EH (cell line): ENCODE measurements at regions not wholly inside any gene's neighbourhood (a gene's known extent, or its start where the extent isn't known, plus 50 kb on each side); places are given as distances from the start of the nearest gene placed in this dataset.
A peak's percentile ranks its signal among the peaks of the same experiment; 100 is the strongest.

ENCODE experiments used
- DNase-seq: peaks from one replicate; pipeline ENCODE4 v3.0.0-alpha.2; 2015; ENCODE audit warnings: low read depth

DNA sequence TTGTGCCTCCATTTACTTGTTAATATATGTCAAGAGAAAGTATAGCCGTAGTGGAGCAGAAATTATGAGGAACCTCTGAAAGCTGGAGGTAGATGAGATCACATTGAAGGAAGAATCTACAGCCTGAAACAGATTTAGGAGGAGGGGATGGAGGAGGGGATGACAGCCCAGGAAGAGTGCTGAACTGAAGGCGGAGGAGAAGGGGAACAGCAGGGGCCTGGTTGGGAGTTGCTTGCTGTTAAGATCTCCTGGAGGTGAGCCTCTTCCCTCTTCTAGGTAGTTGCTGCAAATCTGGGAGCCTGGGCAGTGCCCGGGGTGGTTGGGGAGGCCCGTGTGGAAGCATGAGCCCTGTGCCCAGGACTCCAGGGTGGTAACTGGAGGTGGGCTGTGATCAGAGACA lies 111.8 kb upstream of the SEMA6A start:
- no peak for DNase-seq

DNA sequence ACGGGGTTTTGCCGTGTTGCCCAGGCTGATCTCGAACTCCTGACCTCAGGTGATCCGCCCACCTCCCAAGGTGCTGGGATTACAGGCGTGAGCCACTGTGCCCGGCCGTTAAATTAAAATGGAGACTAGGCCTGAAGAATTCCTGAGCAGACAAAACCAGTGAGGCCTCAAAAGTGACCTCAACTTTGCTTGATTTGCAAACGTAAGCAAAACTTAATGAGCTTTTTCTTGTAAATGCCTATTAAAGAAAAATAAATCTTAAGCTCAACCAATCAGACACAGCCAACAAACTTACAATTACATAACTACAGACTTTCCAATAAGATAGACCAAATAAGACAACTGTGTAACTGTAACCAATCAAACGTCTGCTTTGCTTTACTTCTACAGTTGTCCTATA lies 111.3 kb upstream of the SEMA6A start:
- DNase-seq = no peak

DNA sequence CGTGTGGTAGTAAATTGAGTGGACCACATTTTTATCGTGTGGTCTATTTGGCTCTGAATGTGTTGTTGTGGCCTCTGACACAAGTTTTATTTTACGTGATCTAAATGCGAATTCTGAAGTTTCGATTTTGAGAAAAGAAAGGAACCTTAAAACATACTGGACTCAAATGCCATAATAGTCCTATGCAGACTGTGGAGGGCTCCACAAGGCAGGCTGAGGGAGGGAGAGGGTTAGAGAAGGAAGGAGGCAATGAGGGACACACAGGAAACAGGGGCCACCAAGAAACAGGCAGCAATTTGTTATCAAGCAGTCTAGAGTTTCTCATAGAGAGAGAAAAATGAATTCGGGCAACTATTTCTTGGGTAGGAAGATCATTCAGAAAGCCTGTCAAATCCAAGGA lies 110.4 kb upstream of the SEMA6A start:
- DNase-seq = no peak

DNA sequence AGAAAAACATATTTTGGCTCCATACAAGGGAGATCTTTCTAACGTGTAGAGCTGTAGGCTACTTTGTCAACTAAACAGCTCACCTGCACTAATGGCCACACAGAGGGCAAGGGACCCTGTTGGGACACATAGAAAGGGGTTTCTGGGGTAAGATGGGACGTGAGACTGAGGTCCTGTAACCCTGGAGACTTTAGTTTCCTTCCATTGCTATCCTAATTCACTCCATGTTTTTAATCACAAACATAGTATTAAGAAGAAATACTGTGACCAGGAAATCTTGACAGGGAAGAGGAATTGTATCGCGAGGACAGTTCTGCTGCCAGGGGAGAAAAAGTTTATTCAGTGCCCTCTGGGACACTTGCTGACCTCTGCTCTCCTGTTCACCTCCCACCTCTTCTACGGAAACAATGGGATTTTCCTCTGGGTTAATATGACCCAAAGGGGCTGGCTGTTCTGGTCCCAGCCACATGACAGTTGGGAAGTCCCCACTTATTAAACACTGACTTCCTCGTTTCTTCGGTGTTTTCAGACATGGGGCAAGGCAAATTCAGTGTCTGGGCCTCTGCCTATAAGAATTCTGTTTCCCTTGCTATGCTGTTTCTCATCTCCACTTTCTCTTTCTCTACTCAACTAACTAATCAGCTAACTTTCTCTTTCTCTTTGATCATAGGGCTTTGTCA lies 106.9 kb upstream of the SEMA6A start:
- no peak for DNase-seq

DNA sequence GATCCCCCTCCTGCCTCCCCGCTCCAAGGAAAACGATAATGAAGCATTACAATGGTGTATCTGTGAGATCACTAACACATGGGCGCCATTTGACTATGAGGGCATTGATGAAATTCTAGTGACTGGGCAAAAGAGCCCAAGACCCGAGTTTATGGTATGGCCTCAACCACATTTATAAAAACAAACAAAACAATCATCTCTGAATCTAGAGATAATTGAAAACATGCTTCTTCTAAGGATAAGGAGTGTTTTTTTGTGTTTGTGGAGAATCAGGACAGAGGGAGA lies 100.9 kb upstream of the SEMA6A start:
- no peak for DNase-seq

DNA sequence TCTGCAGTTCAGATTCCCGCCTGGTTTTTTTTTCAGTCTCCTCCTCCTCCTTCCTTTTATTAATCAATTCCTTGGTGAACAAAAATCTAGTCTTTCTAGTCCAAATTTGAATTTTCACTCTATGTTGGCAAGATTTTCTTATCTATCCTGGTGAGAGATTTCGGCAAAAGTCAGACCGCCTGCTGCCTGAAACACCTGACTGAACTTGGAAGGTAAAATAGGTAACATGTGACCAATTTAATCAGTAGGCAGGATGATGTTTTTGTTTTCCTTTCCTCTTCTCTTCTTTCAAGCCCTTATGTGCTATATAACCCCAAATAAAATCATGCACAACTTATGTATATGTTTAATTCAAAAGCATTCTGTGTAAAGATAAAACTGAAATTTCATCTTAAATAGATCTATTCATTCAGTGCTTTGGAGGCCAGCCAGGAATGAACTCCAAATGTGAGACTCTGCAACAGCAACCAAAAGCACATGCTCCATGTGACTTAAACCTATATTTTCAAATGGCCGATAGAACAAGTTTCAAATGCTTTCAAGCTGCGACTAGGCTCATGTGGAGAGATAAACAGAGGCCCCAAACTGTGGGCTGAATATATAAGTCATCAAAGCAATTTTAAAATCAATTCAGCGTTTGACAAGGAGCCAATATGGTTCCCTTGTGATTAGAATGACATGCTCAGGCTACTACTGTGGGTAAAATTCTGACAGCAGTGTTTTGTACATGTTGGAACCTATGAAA lies 100.4 kb upstream of the SEMA6A start:
- DNase-seq = no peak

DNA sequence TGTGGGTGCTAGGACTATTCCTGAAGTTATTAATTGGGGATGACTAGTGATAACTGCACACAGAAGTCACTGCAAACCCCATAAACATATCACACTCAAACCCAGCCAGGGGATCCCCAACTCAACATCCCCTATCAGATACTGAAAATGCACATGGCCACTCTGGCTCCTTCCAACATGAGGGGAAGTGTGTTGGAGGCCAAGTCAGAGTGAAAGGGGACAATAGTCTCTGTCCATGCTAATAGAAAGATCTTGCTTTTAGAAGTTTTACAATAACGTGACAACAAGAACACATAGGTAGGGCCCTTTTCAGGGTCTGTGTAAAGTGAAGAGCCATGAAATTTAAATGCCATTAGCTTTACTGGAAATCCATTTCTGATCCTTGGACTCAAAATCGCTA lies 98.8 kb upstream of the SEMA6A start:
- no peak for DNase-seq

DNA sequence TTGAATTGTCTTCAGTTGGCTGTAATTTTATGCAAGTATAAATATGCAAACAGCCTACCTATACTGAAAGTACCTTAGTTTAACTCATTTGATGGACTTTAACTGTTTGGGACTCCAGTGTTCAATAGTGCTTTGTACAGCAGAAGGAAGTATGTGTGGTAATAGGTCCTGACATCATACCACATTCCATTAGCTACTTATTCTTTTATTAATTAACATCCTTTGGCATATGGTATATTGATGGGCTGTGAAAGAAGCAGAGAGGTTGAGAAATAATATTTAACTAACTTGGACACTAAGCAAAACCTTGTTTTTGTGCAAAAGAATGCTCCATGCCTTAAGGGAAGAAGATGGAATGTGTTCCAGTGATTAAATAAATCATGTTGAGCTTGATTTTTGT lies 97.6 kb upstream of the SEMA6A start:
- DNase-seq = no peak

DNA sequence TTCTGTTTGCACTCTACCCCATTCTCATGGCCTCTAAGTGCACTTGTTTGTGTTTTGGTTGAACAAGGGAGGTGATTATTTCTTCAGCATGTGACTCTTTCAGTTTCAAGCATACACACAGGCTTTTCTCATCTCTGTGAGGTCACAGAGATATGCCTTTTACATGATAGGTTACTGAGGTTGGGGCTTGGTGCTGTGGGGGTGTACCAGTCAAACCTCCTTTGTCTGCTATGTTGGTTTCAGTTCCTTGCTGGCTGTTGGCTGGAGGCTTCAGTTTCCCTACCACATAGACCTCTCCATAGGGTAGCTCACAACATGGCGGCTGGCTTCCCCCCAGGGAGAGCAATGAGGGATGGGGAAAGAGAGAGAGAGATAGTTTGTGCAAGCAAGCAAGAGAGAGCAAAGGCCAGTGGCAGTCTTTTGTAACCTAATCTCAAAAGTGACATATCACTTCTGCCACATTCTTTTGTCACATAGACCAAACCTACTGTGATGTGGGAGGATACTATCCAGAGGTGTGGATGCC lies 96.7 kb upstream of the SEMA6A start:
- no peak for DNase-seq

DNA sequence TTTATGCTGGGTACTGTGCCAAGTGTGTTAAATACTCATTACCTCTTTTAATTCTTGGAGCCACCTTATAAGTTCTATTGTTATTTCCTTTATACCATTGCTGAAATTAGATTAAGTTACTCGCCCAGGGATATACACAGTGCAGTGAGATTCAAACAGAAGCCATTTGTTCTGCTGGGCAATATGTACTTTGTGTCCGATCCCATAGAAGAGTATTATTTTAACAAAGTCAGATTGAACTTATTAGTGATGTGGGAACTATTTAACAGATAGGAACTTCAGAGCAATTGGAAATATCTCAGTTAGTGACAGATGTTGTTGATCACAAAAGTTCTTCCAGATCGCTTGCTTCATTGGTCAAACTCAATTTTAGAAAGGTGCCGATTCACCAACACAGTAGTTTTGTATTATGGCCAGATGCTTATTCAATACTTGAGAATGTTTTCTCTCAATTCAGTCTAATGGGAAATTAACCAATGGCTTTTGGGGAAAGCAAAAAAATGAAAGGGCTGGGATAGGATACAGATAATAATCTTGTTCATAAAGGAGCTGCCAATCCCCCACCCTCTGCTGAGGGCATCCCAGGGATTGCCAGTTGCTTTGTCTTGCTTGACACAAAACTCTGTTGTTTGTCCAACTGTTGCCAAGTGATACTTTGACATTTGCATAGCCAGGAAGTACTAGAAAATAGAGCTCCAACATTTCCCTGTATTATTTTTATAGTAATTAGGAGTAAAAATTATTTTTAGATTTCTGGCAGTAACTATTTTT lies 94.8 kb upstream of the SEMA6A start:
- no peak for DNase-seq

DNA sequence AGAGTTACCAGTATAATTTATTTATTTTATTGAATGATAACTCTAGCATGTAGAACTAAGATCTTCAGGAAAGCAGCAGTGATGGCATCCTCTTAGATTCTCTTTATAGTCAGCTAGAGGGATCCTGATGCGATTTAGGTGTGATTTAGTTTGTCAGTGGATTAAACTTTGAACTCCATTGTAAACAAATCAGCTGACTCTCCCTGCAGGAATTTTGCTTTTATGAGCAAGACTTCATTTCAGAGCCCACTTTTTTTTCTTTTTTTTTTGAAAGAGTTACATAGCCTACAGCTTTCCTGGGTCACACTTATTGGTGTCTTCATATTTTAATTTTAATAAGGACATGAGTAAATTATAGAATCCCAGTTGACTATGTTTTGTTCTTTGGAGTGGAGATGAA lies 93.8 kb upstream of the SEMA6A start:
- DNase-seq = no peak

DNA sequence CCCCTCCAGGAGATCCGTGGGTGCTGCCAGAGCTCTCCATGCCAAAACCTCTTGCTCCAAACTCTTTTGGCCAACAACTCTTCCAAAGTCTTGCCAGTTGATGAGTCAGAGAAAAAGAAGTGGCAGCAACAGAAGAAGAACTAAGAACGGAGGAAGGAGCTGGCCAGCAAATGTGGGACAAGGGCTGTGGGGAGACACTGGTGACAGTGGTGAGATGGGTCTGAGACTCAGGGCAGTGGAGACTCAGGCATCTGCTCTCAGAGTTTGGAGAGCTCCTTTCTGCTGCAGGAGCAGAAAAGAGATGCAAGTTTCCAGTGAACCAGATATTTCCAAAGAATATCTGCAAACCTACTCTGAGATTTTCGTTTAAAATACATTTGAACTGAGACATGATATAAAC lies 92.3 kb upstream of the SEMA6A start:
- no peak for DNase-seq

DNA sequence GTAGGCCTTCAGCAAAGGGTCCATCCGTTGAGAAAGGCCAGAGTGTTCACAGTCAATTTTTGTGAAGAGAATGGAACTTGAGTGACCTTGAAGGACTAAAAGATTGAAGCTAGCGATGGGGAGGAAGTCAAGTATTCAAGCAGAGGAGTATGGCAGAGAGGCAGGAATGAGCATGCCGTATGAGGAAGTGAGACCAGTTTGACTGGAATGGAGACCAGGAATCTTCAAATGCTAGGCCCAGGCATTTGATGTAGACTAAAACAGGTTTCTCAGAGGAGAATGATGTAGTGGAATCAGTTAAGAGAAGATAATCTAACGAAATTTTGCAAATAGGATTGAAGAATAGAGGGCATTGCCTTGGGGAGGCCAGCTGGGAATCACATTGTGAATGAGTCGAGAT lies 90.4 kb upstream of the SEMA6A start:
- no peak for DNase-seq

DNA sequence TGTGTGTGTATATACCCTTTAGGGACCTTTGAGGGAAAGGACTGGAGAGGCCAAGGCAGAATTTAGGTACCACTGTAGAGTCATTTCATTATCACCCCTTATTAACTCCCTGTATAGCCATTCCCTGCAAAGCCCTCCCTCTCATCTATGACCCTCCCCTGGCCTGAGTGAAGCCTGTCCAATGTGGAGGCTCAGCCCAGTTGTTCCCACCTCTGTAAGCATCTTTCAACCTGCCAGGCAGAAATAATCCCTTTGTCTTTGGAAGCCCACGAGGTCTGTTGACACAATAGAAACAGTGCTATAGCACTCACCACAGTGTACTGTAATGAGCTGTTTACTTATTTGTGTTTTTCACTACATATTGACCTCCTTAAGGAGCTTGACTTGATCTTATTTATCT lies 88.5 kb upstream of the SEMA6A start:
- no peak for DNase-seq

DNA sequence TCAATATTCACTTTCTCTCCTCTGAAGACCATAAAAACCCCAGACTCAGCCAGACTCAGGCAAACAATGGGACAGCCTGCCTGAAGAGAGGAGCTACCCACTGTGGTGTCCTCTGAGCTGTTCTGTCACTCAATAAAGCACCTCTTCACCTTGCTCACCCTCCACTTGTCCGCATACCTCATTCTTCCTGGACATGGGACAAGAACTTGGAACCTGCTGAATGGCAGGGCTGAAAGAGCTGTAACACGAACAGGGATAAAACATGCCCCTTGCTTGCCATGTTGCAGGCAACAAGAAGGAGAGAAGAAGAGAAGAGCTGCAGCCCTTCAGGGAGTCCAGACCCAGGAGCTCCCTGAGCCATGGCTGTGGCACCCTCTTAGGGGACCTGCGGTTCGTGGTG lies 86.8 kb upstream of the SEMA6A start:
- DNase-seq = no peak

DNA sequence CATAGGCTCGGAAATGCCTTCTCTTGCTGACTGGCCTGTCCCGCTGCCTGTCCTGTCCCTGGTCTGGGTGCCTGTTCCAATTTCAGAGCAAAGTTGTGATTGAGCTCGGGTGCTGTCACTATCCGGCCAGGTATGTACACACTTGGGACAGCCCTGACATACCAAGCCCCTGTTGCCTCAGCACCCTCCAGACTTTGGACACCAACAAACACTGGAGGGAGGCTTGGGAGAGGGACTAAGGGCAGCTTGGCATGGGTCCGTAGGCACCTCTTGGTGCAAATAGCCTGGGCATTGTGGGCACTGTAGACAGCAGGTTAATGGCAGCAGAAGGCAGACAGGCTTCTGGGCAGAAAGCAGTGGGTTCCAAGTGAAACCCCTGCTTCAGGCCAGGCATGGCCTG lies 86.3 kb upstream of the SEMA6A start:
- DNase-seq = no peak

DNA sequence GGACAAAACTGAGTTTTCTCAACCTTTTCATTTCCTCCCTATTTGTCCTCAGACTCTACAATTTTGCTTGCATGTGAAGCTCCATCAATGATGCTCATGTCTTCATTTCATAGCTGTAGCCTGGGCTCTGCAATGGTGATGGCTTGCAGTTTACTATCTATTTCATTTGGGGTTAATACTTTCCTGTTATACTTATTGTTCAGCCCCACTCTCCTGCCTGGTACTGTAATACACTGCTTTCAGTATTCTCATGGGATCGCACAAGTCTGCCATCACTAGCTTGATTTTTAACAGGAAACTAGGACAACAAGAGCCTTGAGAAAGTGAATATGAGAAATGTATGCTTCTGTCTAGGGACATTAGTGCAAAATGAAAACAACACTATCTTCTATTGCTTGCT lies 84.2 kb upstream of the SEMA6A start:
- DNase-seq = no peak

DNA sequence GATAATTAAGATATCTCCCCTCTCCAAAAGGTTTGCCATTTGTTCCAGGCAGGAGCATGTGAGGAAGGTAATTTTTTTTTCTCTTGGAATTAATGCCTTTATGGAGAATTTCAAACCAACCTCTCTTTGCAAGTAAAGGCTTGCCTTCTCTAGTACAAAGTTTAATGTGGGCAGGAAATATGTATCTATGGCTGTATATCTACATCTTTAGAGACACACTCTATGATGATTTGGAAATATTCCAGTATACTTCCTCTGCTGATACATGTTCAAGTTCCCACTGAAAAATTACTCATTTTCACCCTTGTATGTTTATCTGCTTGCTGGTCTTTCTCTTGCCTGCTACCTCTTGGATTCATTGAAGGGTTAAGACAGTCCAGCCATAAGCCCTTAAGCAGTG lies 83.5 kb upstream of the SEMA6A start:
- no peak for DNase-seq

DNA sequence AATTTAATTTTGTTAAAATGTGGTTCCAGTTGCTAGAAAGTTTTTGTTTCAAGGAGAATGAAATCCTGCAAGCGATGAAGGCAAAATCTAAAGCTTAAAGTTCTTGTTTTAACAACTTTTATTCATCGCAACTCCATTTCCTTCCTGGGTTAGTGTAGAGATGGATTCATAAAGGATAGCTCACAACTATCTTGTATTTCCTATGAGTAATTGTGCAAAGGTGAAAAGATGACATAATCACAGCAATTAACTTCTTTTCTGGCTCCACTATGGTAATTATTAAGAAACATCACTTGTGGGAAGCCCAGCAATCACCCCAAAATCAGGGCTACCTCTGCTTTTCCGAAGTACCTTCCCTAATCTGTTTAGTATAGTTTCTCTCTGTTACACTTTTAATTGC lies 80.8 kb upstream of the SEMA6A start:
- no peak for DNase-seq

DNA sequence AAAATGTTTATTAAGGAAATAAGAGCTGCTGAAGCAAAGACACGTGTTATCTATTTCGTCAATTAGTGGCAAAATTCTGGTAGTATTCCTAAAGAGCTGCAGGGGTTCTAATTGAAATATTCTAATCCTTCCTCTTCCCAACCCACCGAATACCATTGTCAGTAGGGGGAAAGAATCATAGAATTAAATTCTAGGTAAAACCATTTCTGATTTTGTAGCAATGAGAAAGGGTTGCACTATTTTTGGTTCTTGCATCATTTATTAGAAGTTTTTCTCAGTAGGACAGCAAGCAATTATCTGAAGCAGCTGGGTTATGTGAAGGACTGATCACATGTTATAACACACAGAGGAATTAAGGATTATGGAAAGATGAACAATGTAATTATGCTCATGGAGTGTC lies 80.3 kb upstream of the SEMA6A start:
- no peak for DNase-seq

DNA sequence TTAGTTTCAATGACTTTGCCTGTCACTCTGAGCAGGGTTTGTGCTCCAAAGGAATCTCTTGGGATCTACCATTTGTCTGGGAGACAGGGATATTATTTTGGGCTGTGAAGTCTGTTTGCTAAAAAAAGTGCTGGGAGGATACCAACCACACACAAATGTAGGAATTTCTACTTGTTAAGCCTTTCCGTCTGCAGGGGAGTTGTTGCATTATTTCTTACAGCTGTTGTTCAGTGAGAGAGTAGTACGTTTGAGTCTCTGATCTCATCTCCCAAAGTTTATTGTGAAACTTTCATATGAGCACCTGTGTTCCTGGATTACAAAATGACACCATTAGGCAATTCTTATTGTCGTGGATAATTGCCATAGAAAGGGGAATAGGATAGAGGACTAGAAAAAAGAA lies 78.3 kb upstream of the SEMA6A start:
- DNase-seq = no peak

DNA sequence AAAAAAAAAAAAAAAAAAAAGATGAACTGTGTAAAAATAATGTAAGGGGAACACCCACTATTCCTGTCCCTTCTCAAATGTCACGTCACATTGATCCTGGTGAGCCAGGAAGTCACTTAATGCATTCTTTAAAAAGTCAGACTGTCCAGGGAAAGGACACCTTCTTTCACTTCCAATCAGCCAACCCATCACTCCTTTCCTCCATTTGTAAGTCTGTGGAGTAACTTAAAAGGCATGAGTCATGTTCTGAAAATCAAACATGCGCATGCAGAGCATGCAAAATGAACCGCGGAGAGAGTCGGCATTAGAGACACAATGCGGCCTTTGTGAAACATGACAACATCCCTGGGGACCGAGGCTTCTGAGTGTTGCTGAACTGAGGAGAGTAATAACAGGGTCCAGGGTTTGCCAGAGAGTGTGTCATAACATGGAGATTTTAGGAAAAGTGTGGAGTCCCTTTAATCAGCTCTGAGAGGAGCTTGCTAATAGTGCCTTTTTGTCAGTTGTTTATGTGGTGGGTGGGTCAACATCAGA lies 77.6 kb upstream of the SEMA6A start:
- peak; percentile 2 for DNase-seq

DNA sequence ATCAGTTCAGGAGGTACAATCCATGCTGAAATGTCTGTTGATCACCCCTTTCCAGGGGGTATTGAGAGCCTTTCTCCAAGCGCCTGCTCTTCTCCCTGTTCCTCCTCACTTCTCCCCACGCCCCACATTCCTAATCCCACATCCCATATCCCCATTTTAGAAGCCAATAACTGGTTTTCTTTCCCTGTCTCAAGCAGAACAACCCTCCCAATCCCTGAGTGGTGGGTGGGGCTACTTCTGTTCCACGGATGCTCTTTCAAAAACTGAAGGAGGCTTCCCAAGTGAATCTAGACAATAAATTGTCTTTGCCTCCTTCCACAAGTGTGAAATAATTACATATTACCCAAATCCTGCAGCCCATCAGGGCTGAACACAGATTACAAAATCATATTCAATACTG lies 77.0 kb upstream of the SEMA6A start:
- DNase-seq = no peak
